GM21619 (cell line): ENCODE measurements at regions not wholly inside any gene's neighbourhood (a gene's known extent, or its start where the extent isn't known, plus 50 kb on each side); places are given as distances from the start of the nearest gene placed in this dataset.

Experiments
- ATAC-seq: cut with Tn5 transposase; IDR thresholded peaks from one replicate; pipeline ENCODE4 v1.9.1; 2021; ENCODE audit not compliant: unreplicated experiment

GRCh38 chr13:107360010-107360409, 792.1 kb upstream of the ARGLU1 start:
- no peak for ATAC-seq

GRCh38 chr13:107358866-107359265, 790.9 kb upstream of the ARGLU1 start:
- no peak for ATAC-seq

GRCh38 chr13:107351305-107351704, 783.4 kb upstream of the ARGLU1 start:
- ATAC-seq, result no peak

- ATAC-seq, result no peak
Measured at GRCh38 chr13:107348925-107349324, 781.0 kb upstream of the ARGLU1 start.

- ATAC-seq, result no peak
Measured at GRCh38 chr13:107348471-107348870, 780.5 kb upstream of the ARGLU1 start.

GRCh38 chr13:107347641-107348369, 779.9 kb upstream of the ARGLU1 start:
- no peak for ATAC-seq

GRCh38 chr13:107342747-107343146, 774.8 kb upstream of the ARGLU1 start:
- no peak for ATAC-seq

- no peak for ATAC-seq
Measured at GRCh38 chr13:107339209-107339608, 771.3 kb upstream of the ARGLU1 start.

GRCh38 chr13:107332188-107332587, 764.3 kb upstream of the ARGLU1 start:
- no peak for ATAC-seq

- ATAC-seq, result no peak
Measured at GRCh38 chr13:107331359-107331758, 763.4 kb upstream of the ARGLU1 start.

GRCh38 chr13:107330484-107330883, 762.5 kb upstream of the ARGLU1 start:
- ATAC-seq, result no peak

GRCh38 chr13:107329991-107330390, 762.1 kb upstream of the ARGLU1 start:
- no peak for ATAC-seq

- no peak for ATAC-seq
Measured at GRCh38 chr13:107324416-107325204, 756.7 kb upstream of the ARGLU1 start.

GRCh38 chr13:107322228-107322627, 754.3 kb upstream of the ARGLU1 start:
- no peak for ATAC-seq

- no peak for ATAC-seq
Measured at GRCh38 chr13:107305178-107305577, 737.2 kb upstream of the ARGLU1 start.

GRCh38 chr13:107301724-107302374, 733.9 kb upstream of the ARGLU1 start:
- ATAC-seq, result no peak

- no peak for ATAC-seq
Measured at GRCh38 chr13:107299717-107300116, 731.8 kb upstream of the ARGLU1 start.

GRCh38 chr13:107296804-107297203, 728.9 kb upstream of the ARGLU1 start:
- ATAC-seq, result no peak

GRCh38 chr13:107295416-107296140, 727.6 kb upstream of the ARGLU1 start:
- ATAC-seq, result no peak

- no peak for ATAC-seq
Measured at GRCh38 chr13:107293924-107294323, 726.0 kb upstream of the ARGLU1 start.

- ATAC-seq, result no peak
Measured at GRCh38 chr13:107291875-107292274, 723.9 kb upstream of the ARGLU1 start.
